Urothelium cell line (cell line): ENCODE measurements at regions not wholly inside any gene's neighbourhood (a gene's known extent, or its start where the extent isn't known, plus 50 kb on each side); places are given as distances from the start of the nearest gene placed in this dataset.
A peak's percentile ranks its signal among the peaks of the same experiment; 100 is the strongest.

Source experiments
- DNase-seq: peaks from one replicate; pipeline ENCODE4 v3.0.0; 2011; ENCODE audit warnings: low spot score, mixed read lengths
- FAIRE-seq: peaks from 2 replicates; lab custom pipeline; 2011; peaks lifted over from hg19 to GRCh38; lab: Jason Lieb, UNC

DNA sequence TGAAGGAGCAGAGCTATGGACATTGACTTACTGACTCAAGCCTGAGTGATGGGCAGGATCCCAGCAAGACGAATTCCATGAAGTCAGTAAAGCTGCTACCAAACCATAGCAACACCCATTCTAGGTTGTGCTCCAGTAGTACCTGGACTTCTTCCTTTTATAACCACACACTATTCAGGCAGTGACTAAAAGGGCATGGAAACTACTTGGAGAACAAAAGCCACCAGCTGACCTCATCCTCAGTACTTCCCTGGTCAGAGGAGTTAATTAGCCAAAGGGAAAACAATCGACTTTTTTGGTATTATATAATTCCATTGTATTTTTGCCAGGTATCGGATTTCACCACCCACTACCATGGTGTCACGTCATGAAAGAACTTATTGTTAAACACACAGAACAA, 237.1 kb downstream of the TTC32 start:
- DNase-seq (peak; percentile 55), FAIRE-seq (no peak)

DNA sequence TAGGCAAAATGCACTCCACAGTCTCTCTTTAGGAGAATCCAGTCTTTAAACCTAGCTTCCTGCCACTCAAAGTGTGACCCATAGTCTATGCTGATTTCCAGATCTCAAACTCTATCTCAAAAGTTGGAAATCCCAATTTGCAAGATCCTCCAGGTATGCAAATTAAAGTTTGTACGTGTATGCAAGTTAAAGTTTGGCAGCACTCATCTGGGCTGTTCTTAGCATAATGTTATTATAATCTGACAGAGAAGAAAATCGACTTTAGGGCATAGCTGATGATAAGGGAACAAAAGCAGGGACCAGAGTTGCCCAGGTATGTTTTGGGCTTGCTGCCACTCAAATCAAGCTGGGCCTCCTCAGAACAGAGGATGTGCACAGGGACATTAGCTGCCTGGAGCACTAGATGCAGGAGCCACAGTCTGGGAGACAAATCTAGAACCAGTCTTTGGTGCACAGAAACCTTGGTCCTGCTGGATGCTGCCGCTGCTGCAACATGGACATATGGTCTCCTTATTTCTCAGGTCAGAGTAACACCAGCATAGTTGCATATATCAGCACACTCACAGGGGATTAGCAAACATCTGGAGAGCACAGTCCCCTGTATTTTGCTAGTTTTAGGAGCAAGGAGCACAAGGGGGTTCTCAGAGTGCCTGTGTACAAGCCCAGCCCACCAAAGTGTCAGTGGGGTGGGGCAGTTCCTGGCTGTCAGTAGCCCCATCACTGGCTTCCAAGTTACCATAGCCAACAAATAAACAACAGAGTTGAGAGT, 242.6 kb downstream of the TTC32 start:
- no peak for FAIRE-seq
- no peak for DNase-seq

DNA sequence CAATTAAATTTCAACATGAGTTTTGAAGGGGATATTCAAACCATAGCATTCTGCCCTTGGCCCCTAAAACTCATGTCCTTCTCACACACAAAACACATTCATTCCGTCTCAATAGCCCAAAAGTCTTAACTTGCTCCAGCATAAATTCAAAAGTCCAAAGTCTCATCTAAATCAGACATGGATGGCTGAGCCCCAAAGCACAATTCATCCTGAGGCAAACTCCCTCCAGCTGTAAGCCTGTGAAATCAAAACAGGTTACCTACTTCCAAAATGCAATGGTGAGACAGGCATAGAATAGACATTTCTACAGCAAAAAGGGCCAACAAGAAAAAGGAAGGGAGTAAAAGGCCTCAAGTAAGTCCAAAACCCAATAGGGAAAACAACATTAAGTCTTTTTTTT, 245.8 kb downstream of the TTC32 start:
- DNase-seq, result no peak
- no peak for FAIRE-seq

DNA sequence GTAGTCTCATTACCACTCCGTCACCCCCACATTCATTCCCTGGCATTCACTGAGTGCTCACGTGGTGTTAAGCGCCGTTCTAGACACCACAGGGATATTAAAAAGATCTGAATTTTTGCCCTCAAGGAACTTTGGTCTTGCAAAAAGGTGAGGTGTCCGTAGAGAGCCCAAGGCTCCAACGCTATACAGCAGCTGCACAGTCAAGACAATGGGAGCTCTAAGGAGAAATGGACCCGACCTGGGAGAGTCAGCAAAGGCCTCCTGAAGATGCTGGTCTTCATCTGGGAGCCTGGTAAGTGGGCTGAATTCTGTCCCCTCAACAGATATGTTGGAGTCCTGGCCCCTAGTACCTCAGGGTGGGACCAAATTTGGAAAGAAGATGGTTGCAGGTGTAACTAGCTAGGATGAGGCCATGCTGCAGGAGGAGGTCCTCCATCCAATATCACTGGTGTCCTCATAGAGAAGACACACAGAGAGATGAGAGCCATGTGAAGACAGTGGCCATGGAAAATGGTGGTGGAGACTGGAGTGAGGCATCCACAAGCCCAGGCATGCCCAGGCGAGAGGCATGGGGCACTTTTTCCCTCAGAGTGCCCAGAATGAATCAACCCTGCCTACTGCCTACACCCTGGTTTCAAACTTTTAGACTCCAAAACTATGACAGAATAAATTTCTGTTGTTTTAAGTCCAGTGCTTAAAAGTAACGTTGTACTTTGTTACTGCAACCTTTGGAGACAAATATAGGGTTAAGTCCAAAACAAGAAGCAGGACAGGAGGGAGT, 247.3 kb downstream of the TTC32 start:
- FAIRE-seq, result no peak
- DNase-seq, result no peak

DNA sequence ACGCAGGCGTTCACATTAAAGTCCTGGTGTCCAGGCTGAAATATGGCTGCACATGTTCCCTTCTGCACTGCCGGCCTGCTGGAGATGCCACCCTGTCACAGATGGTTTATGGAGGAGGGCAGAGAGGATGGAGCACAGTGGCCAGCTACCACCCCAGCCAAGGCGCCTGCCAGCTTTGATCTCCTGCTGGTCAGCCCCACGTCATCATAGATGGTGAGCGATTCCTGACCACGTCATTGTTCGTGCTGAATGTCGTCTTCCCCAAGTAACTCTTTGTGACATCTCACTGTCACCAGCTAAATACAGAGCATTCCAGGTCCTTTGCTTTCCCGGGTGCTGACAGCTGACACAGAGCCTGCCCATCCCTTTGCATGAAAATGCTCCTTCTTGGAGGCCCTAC, 248.3 kb downstream of the TTC32 start:
- FAIRE-seq (no peak), DNase-seq (no peak)

DNA sequence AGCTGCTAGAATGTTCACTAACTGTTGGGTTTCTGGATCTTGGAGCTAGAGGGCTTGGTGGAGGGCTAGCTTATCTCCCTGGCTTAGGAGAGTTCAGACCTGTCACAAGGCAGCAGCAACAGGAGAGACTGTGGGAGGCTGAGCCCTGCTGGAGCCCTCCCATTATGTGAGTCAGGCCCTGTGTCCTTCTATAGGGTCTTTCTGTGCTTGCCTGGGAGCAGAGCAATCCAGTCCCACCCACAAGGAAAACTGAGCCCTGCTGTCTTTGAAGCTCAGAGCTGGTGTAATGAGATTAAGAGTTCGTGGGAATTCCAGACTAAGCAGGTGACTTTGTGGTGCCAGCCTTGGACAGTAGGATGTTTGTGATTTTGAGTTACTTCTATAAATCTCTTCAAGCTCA, 249.0 kb downstream of the TTC32 start:
- FAIRE-seq, result no peak
- DNase-seq, result no peak

DNA sequence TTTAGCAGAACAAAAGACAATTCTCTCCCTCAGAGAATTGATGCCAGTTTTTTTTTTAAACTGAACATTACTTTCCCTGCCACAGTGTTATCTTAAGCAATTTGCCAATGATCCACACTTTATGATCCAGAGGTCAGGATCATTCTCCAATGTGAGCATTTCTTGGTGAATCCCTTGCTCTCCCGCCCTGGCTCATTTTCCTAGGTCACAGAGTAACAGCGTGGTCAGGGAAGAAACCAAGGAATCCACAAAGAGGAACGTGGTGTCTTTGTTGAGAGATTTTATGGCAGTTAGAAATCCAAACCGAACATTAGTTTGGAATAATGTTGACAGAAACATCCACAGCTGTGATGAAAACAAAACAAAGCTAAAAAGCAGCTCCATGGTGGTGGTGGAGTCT, 250.3 kb downstream of the TTC32 start:
- FAIRE-seq (no peak), DNase-seq (no peak)

DNA sequence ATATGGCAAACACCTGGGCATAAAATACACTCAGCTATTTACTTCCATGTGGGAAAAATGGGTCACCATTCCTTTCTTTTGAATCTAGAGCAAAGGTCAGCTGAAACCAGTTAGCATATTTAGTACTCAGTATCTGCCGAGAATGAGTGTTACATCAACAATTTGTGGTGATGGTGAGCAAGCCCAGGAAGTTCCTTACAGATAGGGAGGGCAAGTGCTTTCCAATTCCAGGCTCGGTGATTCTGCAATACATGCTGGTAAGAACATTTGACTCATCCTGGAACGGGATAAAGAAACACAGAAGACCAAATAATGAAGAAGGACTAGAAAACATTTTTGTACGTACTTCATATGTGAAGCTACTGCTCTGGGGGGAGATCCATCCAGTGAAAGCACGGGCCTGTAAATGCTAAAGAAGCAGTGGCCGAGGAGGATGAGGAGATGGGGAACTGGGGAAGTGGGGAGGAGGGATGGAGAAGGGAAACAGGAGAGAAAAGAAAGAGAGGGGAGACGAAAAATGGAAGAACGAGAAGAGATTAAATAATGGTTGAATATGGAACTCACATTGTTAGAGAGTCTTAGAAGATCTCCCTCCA, 251.9 kb downstream of the TTC32 start:
- DNase-seq (peak; percentile 79), FAIRE-seq (peak; percentile 73)

DNA sequence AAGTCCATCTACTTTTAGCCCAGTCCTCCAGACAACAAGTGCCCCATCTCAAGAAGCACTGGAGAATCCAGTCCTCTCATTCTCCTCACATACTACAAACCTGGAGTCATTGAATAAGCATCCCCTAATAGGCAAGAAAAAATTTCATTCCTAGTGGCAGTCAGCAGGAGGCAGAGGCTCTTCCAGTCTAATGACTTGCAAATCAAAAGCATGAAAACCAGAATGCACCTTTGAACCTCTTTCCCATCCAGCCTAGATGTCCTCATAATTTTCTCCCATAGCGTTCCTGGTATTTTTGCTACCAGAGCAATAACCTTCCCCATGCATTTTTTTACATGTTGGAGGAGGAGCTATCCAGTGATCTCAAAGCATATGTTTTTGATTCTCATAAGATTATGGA, 252.6 kb downstream of the TTC32 start:
- no peak for DNase-seq
- no peak for FAIRE-seq

DNA sequence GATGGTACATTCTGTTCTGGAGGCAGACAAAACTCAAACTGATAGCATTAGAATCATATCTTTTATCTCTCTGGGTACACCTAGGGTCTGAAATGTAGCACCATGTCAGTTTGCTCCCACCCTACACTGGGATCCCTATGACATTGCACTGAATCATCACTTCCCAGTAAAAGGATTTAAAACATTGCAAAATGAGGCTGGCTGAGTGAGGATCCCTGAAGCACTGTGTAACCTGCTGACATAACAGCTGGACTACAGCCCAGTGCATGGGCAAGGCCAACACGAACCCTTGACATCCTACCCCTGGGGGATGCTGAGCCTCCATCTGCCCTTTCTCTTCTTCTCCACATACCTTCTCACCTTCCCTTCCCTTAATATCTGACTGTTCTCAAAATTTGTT, 253.2 kb downstream of the TTC32 start:
- FAIRE-seq (no peak), DNase-seq (no peak)

DNA sequence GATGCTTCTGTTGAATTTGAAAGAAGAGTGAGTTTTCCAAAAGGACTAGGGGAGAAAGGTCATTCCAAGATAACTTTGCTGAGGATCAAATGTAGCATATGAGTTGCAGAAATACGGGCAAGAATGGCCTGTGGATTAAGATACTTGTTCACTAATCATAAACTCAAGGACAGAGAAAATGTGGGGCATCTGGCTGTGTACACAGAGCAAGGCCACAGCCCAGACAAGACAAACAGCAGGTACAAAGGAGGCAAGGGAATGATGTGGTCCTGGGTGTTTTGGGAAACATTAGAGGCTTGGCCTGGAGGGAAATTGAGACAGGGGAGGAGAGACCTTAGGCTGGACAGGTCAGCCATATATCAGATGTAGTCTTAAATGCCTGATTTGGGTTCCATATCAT, 254.8 kb downstream of the TTC32 start:
- FAIRE-seq, result no peak
- no peak for DNase-seq

DNA sequence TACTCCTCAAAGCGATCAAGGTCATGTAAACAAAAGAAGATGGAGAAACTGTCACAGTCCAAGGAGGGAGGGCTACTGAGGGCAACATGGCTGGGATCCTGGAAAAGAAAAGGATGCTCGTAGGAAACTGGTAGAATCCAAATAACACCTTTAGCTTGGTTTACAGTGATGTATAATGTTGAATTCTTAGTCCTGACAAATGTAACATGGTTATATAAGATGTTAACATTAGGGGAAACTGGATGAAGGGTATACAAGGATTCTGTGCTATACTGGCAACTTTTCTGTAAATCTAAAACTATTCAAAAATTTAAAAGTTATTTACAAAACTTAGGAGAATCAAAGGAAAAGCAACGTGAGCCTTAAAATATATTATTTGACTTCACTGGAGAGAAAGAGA, 257.0 kb downstream of the TTC32 start:
- FAIRE-seq (no peak), DNase-seq (no peak)

DNA sequence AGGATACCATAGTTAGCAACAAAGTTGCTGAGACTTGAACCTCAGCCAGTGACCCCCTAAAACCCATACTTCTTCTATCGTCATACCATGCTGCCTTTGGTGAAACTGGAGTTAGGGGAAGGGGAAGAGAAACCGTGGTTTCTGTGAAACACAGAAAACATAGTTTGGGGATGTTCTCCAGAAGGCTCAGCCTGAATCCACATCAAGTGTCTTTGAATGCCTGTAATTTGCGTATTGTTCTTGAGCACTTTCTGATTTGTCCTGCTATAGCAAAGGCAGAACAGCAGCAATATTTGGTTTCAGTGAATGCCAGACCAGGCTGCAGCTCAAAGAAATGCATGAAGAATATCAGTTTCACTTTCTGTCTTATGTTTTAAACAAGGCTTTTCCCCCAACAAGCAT, 258.7 kb downstream of the TTC32 start:
- FAIRE-seq (no peak), DNase-seq (no peak)

DNA sequence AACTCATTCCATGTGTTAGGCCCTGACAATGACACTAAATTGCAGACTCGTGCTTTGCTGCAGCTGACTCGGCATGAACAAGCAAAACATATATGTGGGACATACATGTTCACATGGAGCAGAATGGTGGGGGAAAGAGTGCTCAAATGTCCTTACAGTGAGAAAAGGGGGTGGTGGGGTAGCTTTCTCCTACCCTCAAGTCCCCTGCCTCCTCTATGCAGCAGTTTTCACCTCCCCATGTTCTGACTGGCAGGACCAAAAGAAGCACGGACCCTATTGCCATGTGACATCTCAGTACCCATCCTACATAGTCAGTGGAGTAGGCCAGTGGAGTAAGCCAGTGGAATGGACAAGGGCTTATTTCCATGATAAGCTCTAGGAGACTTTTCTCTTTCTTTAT, 259.3 kb downstream of the TTC32 start:
- FAIRE-seq, result no peak

DNA sequence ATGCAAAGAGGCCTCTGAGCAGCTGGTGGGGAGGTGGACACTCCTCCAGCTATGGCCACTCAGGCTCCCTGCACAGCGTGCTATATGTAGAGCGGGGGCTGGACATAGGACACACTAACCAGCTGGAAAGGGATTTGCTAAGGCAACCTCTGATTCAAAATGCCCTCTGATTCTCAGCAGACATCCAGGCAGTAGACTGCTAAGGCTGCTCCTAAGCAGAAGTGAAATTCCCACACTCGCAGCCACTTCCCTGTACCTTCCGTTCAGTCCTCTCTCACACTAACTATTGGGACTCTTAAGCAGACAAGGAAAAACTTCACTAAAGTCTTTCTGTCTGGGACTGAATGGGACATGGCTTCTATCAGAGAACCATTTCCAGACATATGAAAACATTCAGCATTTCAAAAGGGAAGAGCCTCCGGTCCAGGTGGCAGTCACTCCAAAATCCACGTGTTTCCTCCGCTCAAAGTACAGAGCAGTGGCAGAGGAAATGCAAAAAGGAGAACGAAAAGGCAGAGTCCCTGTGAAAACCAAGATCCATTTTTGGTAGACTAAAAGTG, 265.8 kb downstream of the TTC32 start:
- FAIRE-seq (no peak), DNase-seq (no peak)

More for the DNA sequence above, 259.3 kb downstream of the TTC32 start:
- DNase-seq, result no peak

DNA sequence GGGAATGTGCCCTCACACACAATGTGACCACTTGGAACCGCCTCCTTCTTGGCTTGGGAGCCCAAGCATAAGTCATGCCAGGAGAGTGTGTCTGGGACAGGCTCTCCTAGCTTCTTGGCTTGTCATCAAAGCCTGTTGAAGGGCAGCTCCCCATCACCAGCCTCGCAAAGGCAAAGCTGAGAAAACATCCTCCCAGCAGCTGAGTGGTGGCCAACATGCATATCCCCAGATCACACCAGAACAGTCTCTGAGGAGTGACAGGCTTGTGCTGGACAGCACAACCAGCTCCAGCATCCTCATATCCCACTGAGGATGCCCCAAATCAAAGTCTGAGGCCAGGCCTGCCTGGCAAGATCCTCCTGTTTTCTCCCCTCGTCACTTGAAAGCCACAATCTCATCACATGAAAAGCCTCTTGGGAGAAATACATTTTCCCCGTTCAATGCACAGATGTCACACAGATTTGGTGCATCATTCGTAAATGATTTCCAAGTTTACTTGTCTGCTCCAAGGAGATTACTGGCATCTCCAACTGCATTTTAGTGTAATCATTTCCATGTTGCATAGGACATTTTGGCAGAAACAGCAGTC, 269.3 kb downstream of the TTC32 start:
- FAIRE-seq, result no peak
- DNase-seq, result no peak

DNA sequence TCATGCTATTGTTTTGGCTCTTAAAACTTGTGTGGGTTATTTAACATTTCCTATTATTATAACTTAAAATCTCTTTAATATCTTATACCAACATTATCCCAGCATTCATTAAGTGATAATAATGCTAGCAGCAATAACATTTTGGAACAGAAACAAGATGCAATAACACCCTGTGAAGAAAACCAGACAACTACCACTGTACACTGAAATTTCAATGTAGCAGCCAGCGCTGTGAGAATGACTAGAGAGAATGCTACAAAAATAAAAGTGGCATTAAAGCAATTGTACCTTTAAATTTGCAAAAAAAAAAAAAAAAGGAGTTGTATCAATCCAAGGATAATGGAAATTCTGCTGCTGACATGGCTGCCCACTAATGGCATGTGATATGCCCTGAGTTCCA, 269.9 kb downstream of the TTC32 start:
- DNase-seq, result no peak
- no peak for FAIRE-seq

DNA sequence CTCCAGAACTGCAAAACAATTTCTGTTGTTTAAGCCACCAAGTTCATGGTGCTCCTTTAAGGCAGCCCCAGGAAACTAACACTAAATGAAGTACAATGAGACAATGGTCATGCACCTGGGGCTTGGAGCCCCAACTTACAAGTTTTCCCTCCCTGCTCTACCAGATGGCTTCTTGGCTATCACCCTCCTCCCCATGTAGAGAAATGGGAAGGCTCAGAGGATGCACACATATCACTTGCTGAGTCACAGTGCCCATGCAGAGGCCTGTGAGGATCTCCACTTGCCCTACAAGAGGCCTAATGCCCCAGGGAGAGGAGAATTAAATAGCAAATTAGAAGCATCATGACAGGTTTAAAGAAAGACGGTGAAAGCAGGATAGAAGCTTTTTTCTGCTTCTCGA, 270.9 kb downstream of the TTC32 start:
- no peak for DNase-seq
- no peak for FAIRE-seq

DNA sequence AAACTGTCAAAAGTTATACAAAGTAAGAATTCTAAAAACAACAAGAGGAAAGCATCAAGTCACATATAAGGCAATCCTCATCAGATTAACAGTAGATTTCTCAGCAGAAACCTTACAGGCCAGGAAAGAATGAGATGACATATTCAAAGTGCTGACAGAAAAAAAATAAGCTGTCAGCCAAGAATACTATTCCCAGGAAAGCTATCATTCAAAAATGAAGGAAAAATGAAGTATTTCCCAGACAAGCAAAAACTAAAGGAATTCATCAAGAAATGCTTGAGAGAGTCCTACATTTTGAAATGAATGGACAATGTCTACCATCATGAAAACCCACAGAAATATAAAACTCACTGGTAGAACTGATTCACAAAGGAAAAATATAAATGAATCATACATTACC, 268.9 kb upstream of the OSR1 start:
- FAIRE-seq (no peak), DNase-seq (no peak)

DNA sequence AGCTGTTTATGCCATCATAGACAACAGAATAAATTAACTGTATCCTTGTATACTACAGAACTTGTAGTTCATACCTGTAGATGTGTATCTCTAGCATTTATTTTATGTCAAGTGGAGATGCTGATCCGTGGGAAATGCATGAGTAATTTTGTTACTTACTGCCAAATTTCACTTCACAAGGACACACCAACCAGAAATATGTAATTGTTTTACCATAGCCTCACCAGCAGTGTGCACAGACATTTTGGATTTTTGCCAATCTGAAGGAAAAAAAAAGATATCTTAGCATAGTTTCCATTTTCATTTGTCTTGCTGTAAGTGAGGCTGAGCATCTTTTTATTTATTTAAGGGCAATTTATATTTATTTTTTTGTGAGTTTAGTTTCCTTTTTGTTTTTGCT, 265.1 kb upstream of the OSR1 start:
- FAIRE-seq (peak; percentile 72), DNase-seq (no peak)

DNA sequence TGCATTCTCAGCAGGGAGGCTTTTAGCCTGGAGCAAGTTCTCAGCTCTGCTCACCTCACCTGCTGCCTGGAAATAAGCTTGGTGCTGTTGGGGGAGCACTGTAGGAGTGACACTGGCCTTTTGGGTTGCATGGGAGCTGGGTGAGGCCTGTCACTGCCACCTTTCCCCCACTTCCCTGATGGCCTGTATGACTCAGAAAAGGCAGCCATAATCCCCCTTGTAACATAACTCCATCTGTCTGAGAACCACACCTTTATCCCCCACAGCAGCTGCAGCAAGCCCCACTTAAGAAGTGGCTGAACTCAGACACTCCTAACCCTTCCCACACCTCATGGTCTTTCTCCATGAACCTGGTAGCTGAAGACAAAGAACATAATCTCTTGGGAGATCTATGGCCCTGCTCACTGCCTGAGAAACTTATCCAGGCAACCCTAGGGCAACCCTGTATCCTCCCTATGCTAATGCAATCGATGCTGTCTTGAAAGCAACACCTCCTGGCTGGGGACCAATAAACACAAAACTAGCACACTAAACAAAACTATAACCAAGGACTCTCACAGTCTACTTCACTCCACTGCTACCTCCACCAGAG, 258.9 kb upstream of the OSR1 start:
- DNase-seq, result no peak

More for the DNA sequence above, 258.9 kb upstream of the OSR1 start:
- FAIRE-seq, result no peak
